ENCODE measurements at regions not wholly inside any gene's neighbourhood (a gene's known extent, or its start where the extent isn't known, plus 50 kb on each side); places are given as distances from the start of the nearest gene placed in this dataset.

DNA sequence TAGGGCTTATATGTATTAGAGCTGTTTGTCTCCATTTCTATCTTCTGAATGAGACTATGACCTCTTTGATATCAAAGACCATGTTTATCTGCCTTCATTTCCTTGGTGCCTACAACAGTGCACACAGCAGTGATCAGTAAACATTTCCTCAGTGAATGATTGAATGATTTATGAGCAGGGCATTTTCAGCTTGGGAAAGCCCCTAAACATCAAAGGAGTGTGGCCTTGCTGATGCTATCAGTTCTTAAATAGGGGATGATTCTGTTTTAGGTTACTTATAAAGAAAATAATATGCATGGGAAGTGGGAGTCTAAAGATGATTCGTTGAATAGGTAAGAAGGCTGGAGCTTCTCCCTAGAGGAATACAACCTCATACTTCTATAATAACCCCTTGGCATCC lies 425.3 kb downstream of the ZNF521 start:
- DNase-seq (ENCODE audit: insufficient read length, low spot score): no peak
- FAIRE-seq: no peak

DNA sequence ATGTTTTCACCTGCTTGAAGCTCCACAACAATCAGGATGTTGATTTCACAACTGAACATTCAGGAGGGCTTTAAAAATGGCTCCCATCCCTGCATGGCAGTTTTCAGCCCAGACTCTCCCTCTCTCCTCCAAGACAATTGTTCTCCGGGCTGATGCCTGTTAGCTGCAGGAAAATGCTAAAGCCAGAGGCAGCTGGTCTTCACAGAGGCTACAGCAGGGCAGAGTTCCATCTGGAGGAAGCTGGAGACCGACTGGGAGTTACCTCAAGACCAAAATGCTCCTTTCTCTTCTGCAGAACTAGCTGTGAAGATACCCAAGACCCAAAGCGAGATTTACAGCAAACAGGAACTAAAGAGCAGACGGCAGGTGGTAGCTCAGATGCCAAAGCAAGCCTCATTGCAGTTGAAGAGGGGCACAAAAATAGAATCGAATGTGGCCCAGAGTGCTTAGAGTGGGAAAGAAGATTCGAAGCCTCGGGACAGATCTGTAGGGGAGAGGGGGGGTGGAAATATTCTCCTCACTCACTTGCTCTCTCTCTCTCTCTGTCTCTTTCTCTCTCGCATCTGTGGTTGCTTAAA lies 423.6 kb downstream of the ZNF521 start:
- no peak for FAIRE-seq
- no peak for DNase-seq (ENCODE audit: insufficient read length, low spot score)

DNA sequence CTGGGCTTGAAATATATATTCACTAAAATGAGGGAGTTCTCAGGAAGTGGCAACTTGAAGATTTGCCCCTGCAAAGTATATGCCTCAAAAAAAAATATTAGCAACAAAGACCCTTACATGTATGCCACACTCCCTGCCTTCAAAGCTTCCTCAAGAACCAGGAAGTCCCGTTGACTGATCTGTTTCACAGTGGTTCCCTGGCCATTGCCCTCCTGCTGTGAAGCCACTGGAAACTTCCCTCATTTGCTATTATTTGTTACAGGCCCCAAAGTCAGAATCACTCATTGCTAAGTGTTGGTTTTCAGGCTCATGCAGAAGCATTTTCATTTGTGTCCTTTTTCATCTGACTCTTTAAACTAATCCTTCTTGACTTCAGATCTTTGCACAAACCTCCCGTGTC lies 421.5 kb downstream of the ZNF521 start:
- DNase-seq (ENCODE audit: insufficient read length, low spot score) (no peak), FAIRE-seq (no peak)

DNA sequence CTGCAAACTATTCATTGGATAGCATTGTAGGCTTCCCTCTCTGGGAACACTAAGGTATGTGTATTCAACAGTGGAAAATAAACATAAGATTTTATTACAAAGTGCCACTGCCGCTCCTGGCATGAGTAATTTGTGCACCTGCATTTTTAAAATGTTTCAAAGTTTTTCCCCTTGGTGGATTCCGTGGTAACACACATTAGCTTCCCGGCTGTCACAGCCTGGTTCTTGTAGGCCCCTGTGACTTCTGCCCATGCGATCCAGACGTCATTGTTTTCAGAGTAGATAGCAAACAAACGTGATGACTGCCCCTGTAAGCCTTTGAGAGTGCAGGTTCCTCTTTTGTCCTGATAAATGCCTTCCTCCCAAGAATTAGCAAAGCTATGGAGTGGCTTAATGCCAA lies 421.0 kb downstream of the ZNF521 start:
- FAIRE-seq: no peak
- DNase-seq (ENCODE audit: insufficient read length, low spot score): no peak

DNA sequence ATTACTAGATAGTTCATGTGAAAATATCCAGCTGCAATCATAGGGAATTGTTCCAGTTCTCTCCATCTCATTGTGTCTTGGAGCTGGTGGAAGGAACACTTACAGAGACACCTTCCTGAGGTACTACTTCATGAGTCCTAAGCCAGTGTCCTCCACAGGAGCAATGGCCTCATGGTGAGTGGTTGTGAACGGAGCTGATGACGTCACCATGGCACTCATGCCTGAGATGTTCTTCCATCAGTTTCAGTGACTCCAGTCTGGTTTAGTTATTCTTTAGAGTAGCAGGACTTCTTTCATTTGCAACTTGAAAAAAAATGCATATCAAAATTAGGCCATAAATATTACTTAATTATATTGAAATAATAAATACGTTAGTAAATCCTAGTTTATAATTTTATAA lies 418.6 kb downstream of the ZNF521 start:
- DNase-seq (ENCODE audit: insufficient read length, low spot score): no peak

DNA sequence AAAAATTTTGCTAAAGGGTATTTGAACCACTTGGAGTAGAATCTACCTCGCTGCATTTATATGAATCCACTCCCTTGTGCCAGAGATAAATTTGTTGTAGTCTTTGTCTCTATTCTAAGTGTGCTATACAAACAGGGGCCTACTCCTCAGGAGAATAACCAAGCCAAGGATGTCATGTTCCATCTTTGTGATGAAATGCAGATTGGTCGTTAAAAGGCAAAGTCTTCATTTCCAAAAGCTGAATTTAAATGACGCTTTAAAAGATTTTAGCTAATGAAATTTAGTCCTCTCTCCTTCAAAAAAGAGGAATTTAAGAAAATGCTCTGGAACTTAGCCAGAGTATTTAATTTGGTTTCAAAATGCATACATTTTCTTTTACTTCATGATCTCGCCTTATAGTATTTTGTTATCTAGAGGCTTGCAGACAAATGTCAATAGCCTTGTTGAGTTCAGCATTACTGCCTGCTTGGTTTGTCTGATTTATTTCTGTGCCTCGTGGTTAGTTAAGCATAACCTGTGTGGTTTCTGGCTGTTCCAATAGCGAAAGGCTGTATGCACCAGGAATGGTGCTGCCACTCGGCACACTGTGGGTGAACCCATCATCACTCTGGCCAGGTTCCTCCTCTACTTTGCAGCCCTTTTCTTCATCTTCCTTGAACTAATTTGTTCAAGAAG lies 417.6 kb downstream of the ZNF521 start:
- no peak for FAIRE-seq
- DNase-seq (ENCODE audit: insufficient read length, low spot score): no peak

More for the DNA sequence above, 418.6 kb downstream of the ZNF521 start:
- FAIRE-seq: no peak

DNA sequence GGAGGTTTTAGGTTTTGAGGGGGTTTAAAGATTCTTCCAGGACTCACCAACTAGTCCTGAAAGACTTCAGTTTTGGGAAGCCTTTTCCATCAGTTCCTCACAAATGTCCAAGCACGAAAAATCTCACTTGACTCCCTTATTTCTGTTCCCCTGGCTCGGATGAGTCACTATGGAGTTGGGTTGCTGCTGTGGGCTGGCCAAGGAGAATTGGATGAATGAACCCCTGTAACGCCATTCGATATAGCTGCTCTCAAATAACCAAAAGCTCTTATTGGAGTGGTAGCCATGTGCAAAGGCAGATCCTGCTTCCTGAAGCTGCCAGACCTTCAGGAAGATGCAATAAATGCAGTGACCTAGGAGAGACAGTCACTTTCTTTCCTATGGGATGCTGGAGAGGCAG lies 417.0 kb downstream of the ZNF521 start:
- FAIRE-seq (no peak), DNase-seq (ENCODE audit: insufficient read length, low spot score) (no peak)

DNA sequence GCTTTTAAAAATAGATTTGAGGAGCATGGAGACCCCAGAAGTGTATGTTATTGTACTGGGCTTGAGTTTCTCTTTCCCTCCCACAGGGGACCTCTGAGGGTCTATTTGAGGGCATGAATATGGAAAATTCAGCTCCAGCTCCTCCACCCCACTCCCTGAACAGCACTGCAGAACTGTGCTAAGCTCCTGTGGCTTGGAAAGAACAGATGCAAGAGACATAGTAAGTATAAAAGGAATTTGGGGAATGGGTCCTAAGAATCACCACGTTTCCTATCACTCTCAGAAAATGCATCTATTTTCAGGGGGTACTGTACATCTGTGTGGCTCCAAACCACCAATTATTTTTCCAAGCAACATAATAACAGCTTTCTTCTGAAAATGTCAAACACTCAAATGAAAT lies 416.1 kb downstream of the ZNF521 start:
- no peak for DNase-seq (ENCODE audit: insufficient read length, low spot score)
- no peak for FAIRE-seq

DNA sequence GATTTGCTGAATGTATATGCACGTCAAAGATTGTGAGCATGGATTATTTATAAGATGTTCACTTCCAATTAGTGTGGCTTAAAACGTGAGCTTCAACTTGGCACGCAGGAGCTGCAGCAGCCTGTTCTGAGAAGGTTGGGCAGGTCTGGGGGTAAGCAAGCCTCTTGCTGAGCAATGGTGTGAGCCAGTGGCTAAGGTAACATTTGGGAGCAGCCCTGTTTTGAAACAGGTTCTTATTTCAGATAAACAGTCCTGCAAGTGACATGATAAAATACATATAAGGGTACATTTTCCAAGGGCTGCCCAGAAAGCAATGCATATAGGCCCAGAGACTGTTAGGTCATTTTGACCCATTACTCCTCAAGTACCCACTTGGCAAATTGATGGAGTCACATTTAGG lies 415.3 kb downstream of the ZNF521 start:
- DNase-seq (ENCODE audit: insufficient read length, low spot score) (no peak), FAIRE-seq (no peak)

DNA sequence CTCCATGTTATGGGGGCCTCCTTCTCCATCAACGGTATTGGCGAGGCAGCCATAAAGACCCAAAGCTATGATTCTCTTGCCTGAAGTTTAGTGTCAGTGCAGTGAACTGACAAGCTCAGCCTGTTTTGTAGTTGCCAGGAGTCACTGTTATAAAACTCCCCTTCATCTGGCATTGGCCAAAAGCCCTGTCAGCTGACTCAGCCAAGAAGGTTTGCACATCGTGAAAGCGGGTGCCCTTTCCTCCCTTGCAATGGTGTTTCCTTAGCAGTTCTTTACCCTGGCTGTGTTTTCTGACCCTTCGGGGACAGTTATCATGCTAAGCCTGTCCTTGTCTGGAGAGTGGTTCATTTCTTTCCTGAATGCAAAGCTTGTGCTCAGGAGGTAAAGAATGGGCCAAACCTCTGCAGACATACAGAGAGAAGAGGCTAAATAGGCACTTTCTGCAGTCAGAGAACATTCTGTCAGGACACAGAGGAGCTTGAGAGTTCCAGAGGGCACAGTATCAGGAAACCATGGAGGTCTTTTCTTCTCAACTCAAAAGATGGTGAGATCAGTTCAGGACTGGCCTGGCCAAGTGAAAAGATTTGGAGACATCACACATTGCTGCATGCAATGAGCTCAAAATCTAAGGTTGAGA lies 414.2 kb downstream of the ZNF521 start:
- no peak for FAIRE-seq
- no peak for DNase-seq (ENCODE audit: insufficient read length, low spot score)

DNA sequence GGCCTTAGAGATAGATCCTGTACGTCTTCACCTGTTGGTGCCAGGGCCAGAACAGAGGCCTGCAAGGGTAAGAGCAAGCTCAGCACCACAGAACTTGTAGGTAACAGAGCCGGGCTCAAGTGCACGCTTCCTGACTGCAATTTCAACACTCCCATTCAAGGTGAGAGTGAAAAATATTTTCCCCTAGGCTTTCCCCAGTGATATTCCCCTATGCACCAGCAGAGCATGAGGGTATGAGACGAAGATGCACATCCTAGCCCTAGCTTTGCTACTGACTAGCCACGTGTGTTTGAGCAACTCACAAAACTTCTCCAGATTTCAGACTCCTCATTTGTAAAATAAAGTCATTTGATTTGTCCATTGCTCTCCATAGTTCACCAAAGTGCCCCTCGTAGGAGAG lies 411.6 kb downstream of the ZNF521 start:
- no peak for DNase-seq (ENCODE audit: insufficient read length, low spot score)
- FAIRE-seq: no peak

DNA sequence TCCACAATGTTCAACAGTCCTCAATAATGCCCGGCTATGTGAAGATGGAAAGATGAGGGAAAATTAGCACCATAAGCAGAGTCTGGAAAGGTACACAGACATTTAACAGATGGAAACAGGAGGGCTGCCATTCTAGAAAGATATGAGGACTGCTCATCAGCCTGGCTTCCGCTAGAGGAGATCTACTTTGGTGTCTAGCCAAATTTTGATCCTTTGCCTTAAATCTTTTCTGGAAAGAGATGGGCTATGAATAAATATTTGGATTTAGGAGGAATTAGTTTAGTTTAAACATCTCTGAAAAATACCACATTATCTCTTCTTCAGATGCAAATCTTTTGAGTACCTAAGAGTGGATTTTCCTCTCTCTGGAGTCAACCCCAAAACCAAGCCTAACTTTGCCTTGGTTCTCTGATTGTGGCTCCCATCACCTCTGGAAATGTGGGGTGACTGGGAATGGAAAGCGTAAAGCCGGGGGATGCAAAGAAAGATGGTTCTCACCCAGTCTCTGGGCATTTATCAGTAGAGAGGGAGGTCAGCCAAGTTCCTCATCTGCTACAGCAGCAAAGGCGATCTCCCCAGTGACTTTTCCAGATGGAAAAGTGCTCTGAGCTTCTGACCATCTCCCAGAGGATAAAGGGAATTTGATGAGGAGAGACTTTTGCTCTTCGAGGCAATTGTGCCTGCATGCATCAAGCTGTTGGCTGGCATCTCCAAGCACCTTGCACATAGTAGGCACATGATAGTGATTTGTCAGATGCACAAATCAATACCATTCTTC lies 410.6 kb downstream of the ZNF521 start:
- no peak for FAIRE-seq
- no peak for DNase-seq (ENCODE audit: insufficient read length, low spot score)

DNA sequence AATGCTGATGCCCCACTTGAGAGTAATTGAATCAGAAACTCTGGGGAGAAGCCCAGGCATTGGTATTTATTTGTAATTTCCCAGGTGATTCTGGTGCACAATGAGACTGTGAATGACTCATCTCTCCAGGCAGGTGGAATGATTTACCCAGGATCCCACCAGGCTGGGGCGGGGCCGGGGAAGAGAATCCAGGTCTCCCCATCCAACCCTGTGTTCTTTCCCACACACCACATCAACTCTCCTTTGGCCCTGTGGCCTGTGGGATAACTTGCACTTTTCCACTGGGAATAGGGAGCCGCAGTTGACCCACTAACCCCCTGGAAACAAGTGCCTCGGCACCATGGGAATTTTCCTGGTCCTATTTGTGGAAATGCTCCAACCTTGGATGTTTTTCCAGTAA lies 409.8 kb downstream of the ZNF521 start:
- DNase-seq (ENCODE audit: insufficient read length, low spot score) (no peak), FAIRE-seq (no peak)

DNA sequence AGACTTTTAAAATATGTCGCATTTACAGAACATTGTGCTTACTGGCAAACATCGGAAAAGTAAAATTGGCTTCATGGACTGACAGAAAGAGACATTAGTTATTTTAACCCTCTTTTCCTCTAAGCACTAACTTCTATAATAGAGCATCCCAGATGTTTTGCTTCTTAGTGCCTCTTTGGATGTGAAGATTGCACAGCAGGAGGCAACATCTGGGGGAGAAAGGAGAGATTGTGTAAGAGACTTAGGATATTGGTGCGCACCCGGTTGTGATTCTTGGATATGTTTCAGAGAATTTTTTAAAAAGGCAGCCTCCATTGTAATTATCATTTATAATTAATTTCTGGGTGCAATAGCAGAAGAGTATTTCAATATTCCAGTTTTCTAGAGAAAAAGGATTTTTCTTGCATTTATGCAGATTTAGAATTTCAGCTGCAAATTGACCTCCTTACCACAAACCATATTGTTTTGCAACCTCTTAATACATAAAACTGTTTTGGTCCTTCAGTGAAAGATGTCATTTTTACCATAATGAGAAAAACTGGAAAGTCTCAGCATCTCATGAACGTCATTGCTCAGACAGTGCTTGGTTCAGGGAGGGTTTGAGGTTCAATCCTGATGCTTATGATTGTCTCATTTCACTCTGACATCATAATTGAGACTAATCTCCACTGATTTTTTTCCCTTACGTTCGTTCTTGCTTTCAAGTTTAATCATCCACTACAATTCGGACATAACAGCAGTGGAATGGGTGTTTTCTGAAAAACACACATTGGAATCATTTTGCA lies 404.3 kb downstream of the ZNF521 start:
- no peak for DNase-seq (ENCODE audit: insufficient read length, low spot score)
- no peak for FAIRE-seq

DNA sequence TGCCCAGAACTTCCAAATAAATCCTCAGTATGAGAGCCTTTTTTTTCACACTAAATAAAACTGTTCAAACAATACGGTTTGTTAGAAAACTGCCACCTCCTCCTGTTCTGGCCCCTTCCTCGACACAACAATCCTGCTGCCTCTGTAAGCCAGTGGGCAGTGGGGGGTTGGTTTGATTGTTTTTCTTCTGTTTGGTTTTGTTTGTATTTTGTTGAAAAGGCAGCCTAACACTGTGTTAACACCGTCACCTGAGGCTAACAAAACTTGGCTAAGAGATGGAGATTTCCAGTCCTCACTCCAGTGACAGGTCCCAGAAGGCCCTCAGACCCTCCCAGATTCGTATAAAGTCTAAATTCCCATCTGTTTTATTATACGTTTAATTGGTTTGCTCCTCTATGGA lies 402.1 kb downstream of the ZNF521 start:
- no peak for FAIRE-seq
- no peak for DNase-seq (ENCODE audit: insufficient read length, low spot score)

DNA sequence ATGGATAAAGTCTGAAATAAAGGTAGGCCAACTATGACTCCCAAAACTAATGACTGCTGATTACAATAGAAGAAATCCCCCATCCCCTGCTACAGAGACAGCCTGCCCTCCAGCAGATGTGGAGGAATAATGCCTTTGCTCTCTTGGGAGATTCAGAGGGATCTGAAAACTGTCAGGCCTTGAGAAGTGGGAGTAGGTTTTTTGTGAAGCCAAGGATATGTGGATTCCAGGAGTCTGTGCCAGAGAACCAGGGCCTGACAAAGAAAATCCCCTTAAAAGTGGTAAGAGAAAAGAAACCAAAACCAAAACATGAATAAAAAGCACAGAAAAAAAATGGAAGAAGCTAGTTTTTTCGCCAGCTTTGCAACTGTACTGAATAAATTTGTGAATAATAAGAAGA lies 397.6 kb downstream of the ZNF521 start:
- DNase-seq (ENCODE audit: insufficient read length, low spot score) (no peak), FAIRE-seq (no peak)

DNA sequence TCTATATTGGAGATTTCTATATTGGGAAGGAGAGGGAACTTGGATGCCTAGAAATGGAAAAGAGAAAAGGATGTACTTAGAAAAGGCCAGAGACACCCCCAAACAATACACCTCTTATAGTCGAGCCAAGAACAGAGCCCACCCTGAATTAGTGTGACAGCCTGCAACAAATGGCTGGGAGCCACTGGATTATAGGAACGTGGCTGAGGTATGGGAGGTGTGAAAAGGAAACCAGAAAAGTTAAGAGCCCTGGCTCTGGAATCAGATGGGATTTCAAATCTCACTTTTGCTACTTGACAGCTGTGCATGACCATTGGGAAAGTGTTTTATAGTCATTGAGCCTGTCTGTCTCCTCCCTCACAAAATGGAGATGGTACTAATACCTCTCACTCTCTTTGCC lies 394.0 kb downstream of the ZNF521 start:
- DNase-seq (ENCODE audit: insufficient read length, low spot score): no peak

DNA sequence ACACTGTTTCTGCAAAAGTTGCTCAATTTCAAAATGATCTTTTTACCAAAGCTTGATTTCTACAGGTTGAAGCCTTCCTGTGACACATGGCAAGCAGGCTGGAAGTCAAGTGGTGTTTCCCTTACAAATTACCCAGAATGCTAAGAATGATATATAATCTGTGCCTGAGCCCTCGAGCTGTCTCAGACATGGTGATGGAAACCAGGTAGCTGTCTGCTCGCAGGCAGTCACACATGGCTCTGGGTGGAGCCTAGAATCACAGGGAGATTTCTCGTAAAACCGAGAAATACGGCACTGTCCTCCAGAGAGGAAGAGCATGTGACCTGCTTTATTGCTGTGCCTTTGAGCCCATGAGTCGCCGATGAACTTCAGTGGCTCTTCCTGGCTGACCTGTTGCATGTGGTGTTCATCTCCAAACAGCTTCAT lies 392.9 kb downstream of the ZNF521 start:
- DNase-seq (ENCODE audit: insufficient read length, low spot score) (no peak), FAIRE-seq (no peak)

More for the DNA sequence above, 394.0 kb downstream of the ZNF521 start:
- no peak for FAIRE-seq

DNA sequence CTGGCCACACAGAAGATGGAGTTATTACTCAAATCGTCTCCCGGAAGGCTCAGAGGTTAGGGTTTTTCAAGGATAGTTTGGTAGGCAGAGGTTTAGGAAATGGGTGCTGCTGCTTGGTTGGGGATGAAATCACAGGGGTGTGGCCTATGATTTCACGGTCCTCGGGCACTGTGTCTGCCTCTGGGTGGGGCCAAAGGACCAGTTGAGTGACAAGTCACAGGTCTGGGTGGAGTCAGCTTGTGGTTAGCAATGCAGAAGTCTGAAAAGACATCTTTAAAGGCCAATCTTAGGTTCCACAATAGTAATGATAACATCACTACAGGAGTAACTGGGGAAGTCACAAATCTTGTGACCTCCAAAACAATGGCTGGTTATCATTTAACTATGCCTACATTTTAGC lies 387.8 kb downstream of the ZNF521 start:
- FAIRE-seq (no peak), DNase-seq (ENCODE audit: insufficient read length, low spot score) (no peak)

DNA sequence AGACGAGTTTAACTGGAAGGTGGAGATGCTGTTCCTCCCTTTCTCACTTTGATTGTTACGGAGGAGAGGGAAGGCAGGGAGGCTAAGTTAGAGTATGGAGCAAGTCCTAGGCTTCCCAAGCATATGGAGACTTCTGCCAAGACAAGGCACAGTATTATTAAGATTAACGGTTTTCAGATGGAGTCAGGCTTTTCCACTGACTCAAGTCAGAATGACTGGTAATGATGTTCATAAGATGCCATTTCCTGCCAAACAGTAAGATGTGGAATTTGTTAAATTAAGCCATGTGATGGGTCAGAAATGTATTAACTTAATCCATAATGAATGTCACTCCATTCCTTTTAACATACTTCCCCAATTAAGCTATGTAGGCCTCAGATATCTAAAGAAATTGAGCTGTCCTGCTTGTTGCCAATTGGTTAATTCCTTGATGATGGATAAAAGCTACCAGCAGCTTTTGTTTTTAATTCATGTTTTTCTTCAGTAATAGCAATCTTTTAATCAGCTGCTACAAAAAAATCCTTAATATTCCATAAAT lies 383.7 kb downstream of the ZNF521 start:
- DNase-seq (ENCODE audit: insufficient read length, low spot score) (no peak), FAIRE-seq (no peak)

DNA sequence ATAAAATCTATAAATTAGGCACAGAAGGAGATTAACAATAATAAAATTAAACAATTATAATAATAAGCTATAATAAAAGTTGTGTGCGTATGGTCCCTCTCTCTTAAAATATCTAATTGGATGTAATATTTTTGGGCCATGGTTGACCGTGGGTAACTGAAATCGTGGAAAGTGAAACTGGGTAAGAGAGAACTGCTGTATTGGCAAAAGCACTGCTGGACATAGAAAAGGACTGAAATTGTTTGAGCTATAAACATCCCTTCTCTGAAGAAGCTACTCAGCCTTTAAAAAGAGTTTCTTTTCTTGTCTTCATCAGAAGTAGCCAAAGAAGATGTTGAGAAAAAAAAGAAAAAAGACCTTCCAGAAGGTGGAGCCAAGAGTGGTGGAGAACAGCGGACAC lies 379.4 kb downstream of the ZNF521 start:
- FAIRE-seq (no peak), DNase-seq (ENCODE audit: insufficient read length, low spot score) (no peak)

Data from HTR-8/SVneo (cell line).